Testis (tissue), 2 donors: ENCODE measurements at regions not wholly inside any gene's neighbourhood (a gene's known extent, or its start where the extent isn't known, plus 50 kb on each side); places are given as distances from the start of the nearest gene placed in this dataset.

Source experiments
- DNase-seq: peaks from one replicate; pipeline ENCODE4 v3.0.0-alpha.2; 2019
- H3K27ac ChIP-seq, 2 donors: fragments of 200-600 bp; sonication (generic); one replicate each; pipeline ENCODE4 v1.5.1; 2019
- H3K27me3 ChIP-seq: fragments of 200-600 bp; sonication (generic); one replicate; pipeline ENCODE4 v1.5.1; 2019
- H3K36me3 ChIP-seq: fragments of 200-600 bp; sonication (generic); one replicate; pipeline ENCODE4 v1.5.1; 2017; ENCODE audit warnings: low read depth; ENCODE audit errors: missing control alignments
- H3K4me1 ChIP-seq: fragments of 200-600 bp; sonication (generic); one replicate; pipeline ENCODE4 v1.5.1; 2019
- H3K4me3 ChIP-seq, 2 donors: fragments of 200-600 bp; sonication (generic); one replicate each; pipeline ENCODE4 v1.5.1; 2017 to 2019
- H3K9me3 ChIP-seq: fragments of 200-600 bp; sonication (generic); one replicate; pipeline ENCODE4 v1.5.1; 2017
- POLR2A ChIP-seq: fragments of 450-650 bp; IDR thresholded peaks from one replicate; pipeline ENCODE4 v1.6.1; 2017; ENCODE audit warnings: antibody characterized with exemption, mild to moderate bottlenecking, moderate library complexity
- WGBS, 2 donors: methylation state at CpG; one replicate each; pipeline ENCODE4 v1.1.5; 2018; 5-methylcytosine and 5-hydroxymethylcytosine counted together
- intact Hi-C: fragments of 100-400 bp; cut with DNase I; formaldehyde crosslinking; loops from one replicate; pipeline ENCODE4 v1.15.1; 2023; ENCODE audit warnings: low total_unique reads
- TF ChIP-seq, protein P1 (sequence below), 3 experiments: fragments of 450-650 bp in 2 of 3; fragments of 200-600 bp in 1 of 3; sonication (generic) in 1 of 3; IDR thresholded peaks; one replicate each; pipeline ENCODE4 v1.5.1; 2016 to 2019; ENCODE audit warnings: antibody characterized with exemption in 3 of 3, mild to moderate bottlenecking in 2 of 3, moderate library complexity in 1 of 3

DNA sequence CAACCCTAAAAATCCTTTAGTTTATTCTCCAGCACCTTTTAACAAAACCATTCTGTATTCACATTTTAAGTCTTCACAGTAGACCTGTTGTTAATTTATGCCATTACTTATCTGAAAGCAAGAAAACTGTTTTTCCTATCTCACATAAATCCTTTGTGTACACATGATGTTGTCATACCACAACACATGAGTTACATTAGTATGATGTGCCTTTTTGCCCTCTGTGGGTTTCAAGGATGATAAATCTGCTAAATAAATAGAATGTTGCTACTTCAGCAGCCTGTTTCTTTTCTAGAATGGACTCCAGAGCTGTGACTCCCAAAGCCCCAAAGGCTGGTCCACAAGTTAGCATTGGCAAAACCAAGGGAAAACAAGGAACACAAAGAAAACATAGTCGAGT lies 151.6 kb downstream of the SERPINI1 start:
- no peak overlapping the region for H3K27ac ChIP-seq
- H3K36me3 ChIP-seq, result no peaks in the 10 kb centered on the region
- no peaks in the 10 kb centered on the region for H3K9me3 ChIP-seq
- intact Hi-C loops, result no loop called here
- H3K27me3 ChIP-seq, result no peaks in the 10 kb centered on the region
- no peak overlapping the region for H3K4me3 ChIP-seq
- H3K4me1 ChIP-seq, result no peaks in the 10 kb centered on the region
- DNase-seq, result no peak
- TF ChIP-seq POLR2A, result no peak
- TF ChIP-seq, protein P1, sequence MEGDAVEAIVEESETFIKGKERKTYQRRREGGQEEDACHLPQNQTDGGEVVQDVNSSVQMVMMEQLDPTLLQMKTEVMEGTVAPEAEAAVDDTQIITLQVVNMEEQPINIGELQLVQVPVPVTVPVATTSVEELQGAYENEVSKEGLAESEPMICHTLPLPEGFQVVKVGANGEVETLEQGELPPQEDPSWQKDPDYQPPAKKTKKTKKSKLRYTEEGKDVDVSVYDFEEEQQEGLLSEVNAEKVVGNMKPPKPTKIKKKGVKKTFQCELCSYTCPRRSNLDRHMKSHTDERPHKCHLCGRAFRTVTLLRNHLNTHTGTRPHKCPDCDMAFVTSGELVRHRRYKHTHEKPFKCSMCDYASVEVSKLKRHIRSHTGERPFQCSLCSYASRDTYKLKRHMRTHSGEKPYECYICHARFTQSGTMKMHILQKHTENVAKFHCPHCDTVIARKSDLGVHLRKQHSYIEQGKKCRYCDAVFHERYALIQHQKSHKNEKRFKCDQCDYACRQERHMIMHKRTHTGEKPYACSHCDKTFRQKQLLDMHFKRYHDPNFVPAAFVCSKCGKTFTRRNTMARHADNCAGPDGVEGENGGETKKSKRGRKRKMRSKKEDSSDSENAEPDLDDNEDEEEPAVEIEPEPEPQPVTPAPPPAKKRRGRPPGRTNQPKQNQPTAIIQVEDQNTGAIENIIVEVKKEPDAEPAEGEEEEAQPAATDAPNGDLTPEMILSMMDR (IDR thresholded peaks at IDR 0.05), result no peak
- WGBS, 2 donors, result 32 to 47% methylated on average over 1 of the region's 1 CpG

DNA sequence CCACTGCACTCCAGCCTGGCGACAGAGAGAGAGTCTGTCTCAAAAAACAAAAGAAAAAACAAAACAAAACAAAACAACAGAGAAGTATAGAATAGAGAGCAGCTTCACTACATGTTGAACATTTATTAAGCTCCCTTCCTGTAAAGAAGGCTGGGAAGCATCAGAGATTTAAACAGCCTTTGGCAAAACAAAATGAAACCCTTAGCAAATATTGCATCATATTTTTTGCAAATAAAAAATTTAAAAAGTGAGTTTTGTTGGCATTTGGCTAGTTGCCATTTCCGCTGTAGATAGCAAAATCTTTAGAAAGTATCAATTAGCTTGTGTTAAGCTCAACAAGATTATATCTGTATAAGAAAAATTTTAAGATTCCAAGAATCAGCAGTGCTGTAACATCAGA lies 151.2 kb downstream of the SERPINI1 start:
- intact Hi-C loops, result no loop called here
- no peak for DNase-seq
- no peaks in the 10 kb centered on the region for H3K36me3 ChIP-seq

DNA sequence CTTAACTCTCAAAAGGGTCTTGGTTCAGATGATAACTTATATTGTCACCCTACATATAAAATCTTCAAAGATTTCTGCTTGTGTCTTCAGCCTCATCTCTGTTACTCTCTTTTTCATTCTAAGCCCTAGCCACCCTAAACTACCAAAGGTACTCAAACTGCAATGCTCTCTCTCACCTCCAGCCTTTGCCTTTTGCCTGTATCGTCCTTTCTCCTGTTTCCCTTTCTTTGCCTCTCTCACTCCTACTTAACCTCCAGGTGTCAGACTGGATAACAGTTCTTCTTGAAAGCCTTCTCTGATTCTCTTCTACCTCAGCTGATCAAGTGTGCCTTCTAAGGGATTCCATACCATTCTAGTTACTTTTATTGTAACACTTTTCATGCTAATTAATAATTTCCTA lies 149.8 kb downstream of the SERPINI1 start:
- TF ChIP-seq, protein P1 (IDR thresholded peaks at IDR 0.05), result no peak
- no peak for TF ChIP-seq POLR2A
- Histone ChIP-seq H3K27me3 (no peaks in the 10 kb centered on the region), H3K27ac (no peak overlapping the region), H3K4me3 (no peak overlapping the region), H3K4me1 (no peaks in the 10 kb centered on the region), H3K9me3 (no peaks in the 10 kb centered on the region), H3K36me3 (no peaks in the 10 kb centered on the region)
- intact Hi-C loops, result no loop called here
- WGBS, 2 donors, result 83 to 96% methylated on average over 1 of the region's 1 CpG
- no peak for DNase-seq

More for the DNA sequence above, 151.2 kb downstream of the SERPINI1 start:
- H3K4me1 ChIP-seq, result no peaks in the 10 kb centered on the region
- H3K27ac ChIP-seq, result no peak overlapping the region
- no peaks in the 10 kb centered on the region for H3K27me3 ChIP-seq
- H3K4me3 ChIP-seq, result no peak overlapping the region
- no peaks in the 10 kb centered on the region for H3K9me3 ChIP-seq
- TF ChIP-seq POLR2A, result no peak
- TF ChIP-seq, protein P1 (IDR thresholded peaks at IDR 0.05), result no peak
- 83 to 88% methylated on average over 2 of the region's 2 CpGs for WGBS, 2 donors

DNA sequence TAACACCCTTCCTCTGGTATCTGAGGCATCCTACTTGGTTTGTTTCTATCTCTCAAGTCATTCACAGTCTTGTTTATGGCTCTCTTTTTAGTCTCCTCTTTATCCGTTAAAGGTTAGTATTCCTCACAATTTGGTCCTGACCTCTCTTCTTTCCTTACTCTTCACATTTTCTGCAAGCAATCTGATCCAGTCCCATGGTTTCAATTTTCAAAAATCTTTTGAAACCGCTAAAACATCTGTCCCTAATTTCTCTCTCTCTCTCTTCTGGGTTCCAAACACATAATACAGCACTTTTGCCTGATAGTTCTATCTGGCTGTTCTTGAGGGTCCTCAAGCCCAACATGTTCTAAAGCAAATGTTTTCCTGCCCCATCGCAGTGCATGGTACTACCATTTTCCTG lies 149.0 kb downstream of the SERPINI1 start:
- Histone ChIP-seq H3K27ac (no peak overlapping the region), H3K4me3 (no peak overlapping the region), H3K27me3 (no peaks in the 10 kb centered on the region), H3K4me1 (no peaks in the 10 kb centered on the region), H3K9me3 (no peaks in the 10 kb centered on the region), H3K36me3 (no peaks in the 10 kb centered on the region)
- intact Hi-C loops, result no loop called here
- TF ChIP-seq POLR2A, result no peak
- TF ChIP-seq, protein P1 (IDR thresholded peaks at IDR 0.05), result no peak
- 81 to 87% methylated on average over 3 of the region's 3 CpGs for WGBS, 2 donors
- no peak for DNase-seq

DNA sequence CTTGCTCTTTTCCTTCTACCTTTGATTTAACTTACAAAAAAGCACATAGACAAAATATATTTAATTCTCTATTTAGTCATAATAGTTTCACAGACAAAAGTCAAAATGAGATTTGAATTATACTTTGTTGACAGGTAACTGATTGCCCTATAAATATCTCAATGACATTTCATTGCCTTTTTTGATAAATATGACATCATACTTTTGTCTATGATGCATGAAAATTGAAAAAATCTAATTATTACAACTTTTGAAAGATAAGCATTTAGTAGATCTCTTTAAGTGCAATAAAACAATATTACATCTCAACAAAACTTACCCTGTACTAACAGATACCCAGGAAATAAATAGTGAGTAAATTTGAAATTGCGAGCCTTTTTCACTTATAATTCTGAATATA lies 147.9 kb downstream of the SERPINI1 start:
- Histone ChIP-seq H3K4me3 (no peak overlapping the region), H3K27ac (no peak overlapping the region), H3K36me3 (no peaks in the 10 kb centered on the region), H3K4me1 (no peaks in the 10 kb centered on the region), H3K27me3 (no peaks in the 10 kb centered on the region), H3K9me3 (no peaks in the 10 kb centered on the region)
- 97 to 99% methylated on average over 1 of the region's 1 CpG for WGBS, 2 donors
- TF ChIP-seq, protein P1 (IDR thresholded peaks at IDR 0.05), result no peak
- no peak for TF ChIP-seq POLR2A
- intact Hi-C loops, result no loop called here
- DNase-seq, result no peak
